Activated CD8-positive, alpha-beta T cell treated with anti-CD3 and anti-CD28 coated beads, Interleukin-2, amount 10 ng/mL, durations not matched to agents 7 days and 5 days (primary cell): ENCODE measurements at regions not wholly inside any gene's neighbourhood (a gene's known extent, or its start where the extent isn't known, plus 50 kb on each side); places are given as distances from the start of the nearest gene placed in this dataset.
"Not testable (repeated sequence)": the region's sequence is repeated elsewhere in the genome, so short reads cannot be mapped to it uniquely, and the experiment has no call there.

Source experiments
- ATAC-seq: fragments of 150-1000 bp; cut with Tn5 transposase; one replicate; pipeline ENCODE4 v1.10.0; 2021; ENCODE audit warnings: moderate library complexity
- CTCF ChIA-PET: fragments of 350-600 bp; sonication (Branson Sonifier 250); formaldehyde crosslinking; loops from one replicate; lab custom pipeline; 2021; ENCODE audit warnings: antibody characterized with exemption; lab: Charles Lee
- POLR2A ChIA-PET: fragments of 350-600 bp; sonication (Branson Sonifier 250); formaldehyde crosslinking; loops from one replicate; lab custom pipeline; 2021; ENCODE audit warnings: antibody characterized with exemption; lab: Charles Lee
- DNase-seq: peaks from one replicate; pipeline ENCODE4 v3.0.0-alpha.2; 2020
- H3K27ac Mint-ChIP-seq: one replicate; pipeline ENCODE4 v1.8.0; 2021; ENCODE audit warnings: mild to moderate bottlenecking, mixed read lengths
- H3K27me3 Mint-ChIP-seq: one replicate; pipeline ENCODE4 v1.8.0; 2021; ENCODE audit warnings: low read depth, mixed read lengths
- H3K36me3 Mint-ChIP-seq: one replicate; pipeline ENCODE4 v1.8.0; 2021; ENCODE audit warnings: low read depth, mixed read lengths
- H3K4me1 Mint-ChIP-seq: one replicate; pipeline ENCODE4 v1.8.0; 2021; ENCODE audit warnings: low read depth, mixed read lengths
- H3K4me3 Mint-ChIP-seq: one replicate; pipeline ENCODE4 v1.8.0; 2021; ENCODE audit warnings: mild to moderate bottlenecking, mixed read lengths
- H3K9me3 Mint-ChIP-seq: one replicate; pipeline ENCODE4 v1.8.0; 2022; ENCODE audit warnings: mixed read lengths; ENCODE audit not compliant: insufficient read depth

- DNase-seq (no peak), ATAC-seq (no peak)
- Mint-ChIP-seq H3K4me1 (no peaks in the 10 kb centered on the region), H3K4me3 (no peak overlapping the region), H3K9me3 (no peaks in the 10 kb centered on the region), H3K27ac (no peak overlapping the region), H3K36me3 (no peaks in the 10 kb centered on the region), H3K27me3 (no peaks in the 10 kb centered on the region)
- ChIA-PET POLR2A (no interaction called here), CTCF (interaction anchor here (2.3 kb wide), 1 partner anchor 485 kb away, joined by 6 read pairs; no protein-coding TSS in a partner anchor)
Observed at GRCh38 chr4:173991316-173991715, 292.2 kb downstream of the FBXO8 start.

DNA sequence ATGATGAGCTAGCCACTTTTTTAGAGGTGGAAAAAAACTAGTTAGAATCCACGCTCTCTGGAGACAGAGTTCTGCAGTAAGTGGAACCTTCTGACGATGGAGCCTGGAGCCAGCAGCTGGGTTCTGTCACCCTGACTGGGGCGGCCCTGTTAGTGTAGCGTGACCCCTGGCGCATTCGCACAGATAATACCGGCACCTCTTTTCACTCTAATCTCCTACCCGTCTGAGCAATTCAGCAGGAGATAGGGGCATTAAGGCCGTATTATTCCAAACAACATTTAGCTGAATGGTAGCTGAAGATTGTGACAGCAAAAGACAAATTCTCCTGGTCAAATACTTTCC lies 292.6 kb downstream of the FBXO8 start:
- Mint-ChIP-seq H3K27ac (no peak overlapping the region), H3K27me3 (no peaks in the 10 kb centered on the region), H3K4me1 (no peaks in the 10 kb centered on the region), H3K36me3 (no peaks in the 10 kb centered on the region), H3K9me3 (no peaks in the 10 kb centered on the region), H3K4me3 (no peak overlapping the region)
- POLR2A ChIA-PET = no interaction called here
- CTCF ChIA-PET = interaction anchor here (2.3 kb wide), 1 partner anchor 485 kb away, joined by 6 read pairs; no protein-coding TSS in a partner anchor
- DNase-seq (no peak), ATAC-seq (no peak)

DNA sequence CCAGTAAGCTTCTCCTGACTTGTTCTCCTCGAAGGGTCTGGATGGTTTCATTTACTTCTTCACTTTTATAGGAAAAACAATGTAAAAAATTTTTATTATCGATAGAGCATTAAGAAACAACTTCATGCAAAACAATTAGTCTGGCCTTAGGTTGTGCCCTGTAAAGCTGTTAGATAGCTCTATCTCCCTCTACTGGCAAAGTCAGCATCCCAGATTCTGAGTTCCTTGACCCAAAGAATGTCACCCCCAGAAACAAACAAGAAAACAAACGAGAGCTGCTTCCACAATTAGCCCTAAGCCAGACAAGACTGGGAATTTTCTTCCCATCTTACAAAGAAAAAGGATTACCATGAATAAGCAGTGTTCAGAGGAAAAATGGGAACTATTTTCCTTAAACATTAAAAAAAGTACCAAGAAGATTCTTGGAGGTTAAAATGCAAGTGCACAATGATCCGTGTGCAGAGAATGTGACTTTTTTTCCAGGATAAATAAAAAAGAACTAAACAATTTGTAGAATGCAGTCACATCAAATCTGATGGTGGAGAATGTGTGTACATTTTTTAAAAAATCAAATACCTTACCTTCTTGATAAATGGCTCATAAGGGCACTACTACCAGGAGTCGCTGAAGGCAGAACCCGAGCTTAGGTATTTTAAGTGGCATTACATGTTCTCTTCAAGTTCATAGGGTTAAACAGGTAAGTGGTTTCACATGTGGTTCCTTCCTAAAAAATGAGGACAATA lies 293.2 kb downstream of the FBXO8 start:
- ChIA-PET CTCF (interaction anchor here (0.7 to 2.3 kb wide), 2 partner anchors 11 to 484 kb away, joined by 3 to 6 read pairs; no protein-coding TSS in a partner anchor), POLR2A (no interaction called here)
- no peak overlapping the region for H3K4me3 Mint-ChIP-seq
- ATAC-seq (no peak), DNase-seq (no peak)
- H3K36me3 Mint-ChIP-seq = no peaks in the 10 kb centered on the region
- no peaks in the 10 kb centered on the region for H3K4me1 Mint-ChIP-seq
- H3K9me3 Mint-ChIP-seq = no peaks in the 10 kb centered on the region
- H3K27ac Mint-ChIP-seq = no peak overlapping the region
- no peaks in the 10 kb centered on the region for H3K27me3 Mint-ChIP-seq

DNA sequence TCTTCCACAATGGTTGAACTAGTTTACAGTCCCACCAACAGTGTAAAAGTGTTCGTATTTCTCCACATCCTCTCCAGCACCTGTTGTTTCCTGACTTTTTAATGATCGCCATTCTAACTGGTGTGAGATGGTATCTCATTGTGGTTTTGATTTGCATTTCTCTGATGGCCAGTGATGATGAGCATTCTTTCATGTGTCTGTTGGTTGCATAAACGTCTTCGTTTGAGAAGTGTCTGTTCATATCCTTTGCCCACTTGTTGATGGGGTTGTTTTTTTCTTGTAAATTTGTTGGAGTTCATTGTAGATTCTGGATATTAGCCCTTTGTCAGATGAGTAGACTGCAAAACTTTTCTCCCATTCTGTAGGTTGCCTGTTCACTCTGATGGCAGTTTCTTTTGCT lies 319.9 kb downstream of the FBXO8 start:
- H3K4me3 Mint-ChIP-seq, DNase-seq, H3K36me3 Mint-ChIP-seq, POLR2A ChIA-PET, H3K4me1 Mint-ChIP-seq, H3K9me3 Mint-ChIP-seq, CTCF ChIA-PET, ATAC-seq, H3K27me3 Mint-ChIP-seq, H3K27ac Mint-ChIP-seq: not testable (repeated sequence)

GRCh38 chr4:173960398-173960797 lies 323.1 kb downstream of the FBXO8 start:
- H3K4me1 Mint-ChIP-seq = no peaks in the 10 kb centered on the region
- H3K27me3 Mint-ChIP-seq = no peaks in the 10 kb centered on the region
- no peak overlapping the region for H3K4me3 Mint-ChIP-seq
- H3K9me3 Mint-ChIP-seq = no peaks in the 10 kb centered on the region
- no peak for ATAC-seq
- DNase-seq = no peak
- no peak overlapping the region for H3K27ac Mint-ChIP-seq
- CTCF ChIA-PET = no interaction called here
- H3K36me3 Mint-ChIP-seq = no peaks in the 10 kb centered on the region
- POLR2A ChIA-PET = no interaction called here

GRCh38 chr4:173958445-173958844 lies 325.0 kb downstream of the FBXO8 start:
- ATAC-seq = no peak
- H3K27ac Mint-ChIP-seq = no peak overlapping the region
- no peaks in the 10 kb centered on the region for H3K36me3 Mint-ChIP-seq

DNA sequence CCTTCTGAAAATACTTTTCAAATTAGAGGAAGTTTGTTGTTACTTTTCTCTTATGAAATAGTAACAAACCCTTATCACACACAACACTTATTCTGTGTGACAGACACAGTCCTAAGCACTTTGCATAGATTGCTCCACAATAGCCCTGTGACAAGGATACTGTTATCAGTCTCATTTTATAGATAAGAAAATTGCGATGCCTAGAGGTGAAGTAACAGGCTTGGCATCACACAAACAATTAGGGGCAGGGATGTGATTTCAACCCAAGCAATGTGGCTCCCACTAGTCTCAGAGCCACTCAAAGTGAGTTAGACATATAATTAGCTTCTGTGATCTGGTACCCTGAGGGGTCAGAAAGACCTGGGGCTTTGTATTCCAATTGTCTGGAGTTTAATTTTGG lies 339.9 kb downstream of the FBXO8 start:
- H3K36me3 Mint-ChIP-seq = no peaks in the 10 kb centered on the region
- no peaks in the 10 kb centered on the region for H3K9me3 Mint-ChIP-seq
- no peak overlapping the region for H3K27ac Mint-ChIP-seq
- no peaks in the 10 kb centered on the region for H3K27me3 Mint-ChIP-seq
- no peaks in the 10 kb centered on the region for H3K4me1 Mint-ChIP-seq
- ATAC-seq (no peak), DNase-seq (no peak)
- POLR2A ChIA-PET = no interaction called here
- CTCF ChIA-PET = no interaction called here
- H3K4me3 Mint-ChIP-seq = no peak overlapping the region

More at GRCh38 chr4:173958445-173958844, 325.0 kb downstream of the FBXO8 start:
- Mint-ChIP-seq H3K9me3 (no peaks in the 10 kb centered on the region), H3K27me3 (no peaks in the 10 kb centered on the region), H3K4me1 (no peaks in the 10 kb centered on the region), H3K4me3 (no peak overlapping the region)
- ChIA-PET POLR2A (no interaction called here), CTCF (no interaction called here)
- DNase-seq = no peak

GRCh38 chr4:173940146-173940545 lies 343.3 kb downstream of the FBXO8 start:
- H3K4me3 Mint-ChIP-seq = no peak overlapping the region
- POLR2A ChIA-PET = no interaction called here
- H3K27ac Mint-ChIP-seq = no peak overlapping the region
- H3K4me1 Mint-ChIP-seq = no peaks in the 10 kb centered on the region
- DNase-seq (no peak), ATAC-seq (no peak)
- CTCF ChIA-PET = no interaction called here
- H3K27me3 Mint-ChIP-seq = no peaks in the 10 kb centered on the region
- H3K9me3 Mint-ChIP-seq = no peaks in the 10 kb centered on the region
- H3K36me3 Mint-ChIP-seq = no peaks in the 10 kb centered on the region

GRCh38 chr4:173937631-173938270 lies 345.7 kb downstream of the FBXO8 start:
- H3K27ac Mint-ChIP-seq = no peak overlapping the region
- CTCF ChIA-PET = no interaction called here

GRCh38 chr4:173936861-173937260 lies 346.6 kb downstream of the FBXO8 start:
- Mint-ChIP-seq H3K9me3 (no peaks in the 10 kb centered on the region), H3K4me3 (no peak overlapping the region), H3K27ac (no peak overlapping the region), H3K4me1 (no peaks in the 10 kb centered on the region), H3K27me3 (no peaks in the 10 kb centered on the region), H3K36me3 (no peaks in the 10 kb centered on the region)
- ATAC-seq (no peak), DNase-seq (no peak)
- ChIA-PET POLR2A (no interaction called here), CTCF (no interaction called here)

More at GRCh38 chr4:173937631-173938270, 345.7 kb downstream of the FBXO8 start:
- POLR2A ChIA-PET = no interaction called here
- Mint-ChIP-seq H3K9me3 (no peaks in the 10 kb centered on the region), H3K4me3 (no peak overlapping the region), H3K36me3 (no peaks in the 10 kb centered on the region), H3K4me1 (no peaks in the 10 kb centered on the region), H3K27me3 (no peaks in the 10 kb centered on the region)
- no peak for DNase-seq
- no peak for ATAC-seq

DNA sequence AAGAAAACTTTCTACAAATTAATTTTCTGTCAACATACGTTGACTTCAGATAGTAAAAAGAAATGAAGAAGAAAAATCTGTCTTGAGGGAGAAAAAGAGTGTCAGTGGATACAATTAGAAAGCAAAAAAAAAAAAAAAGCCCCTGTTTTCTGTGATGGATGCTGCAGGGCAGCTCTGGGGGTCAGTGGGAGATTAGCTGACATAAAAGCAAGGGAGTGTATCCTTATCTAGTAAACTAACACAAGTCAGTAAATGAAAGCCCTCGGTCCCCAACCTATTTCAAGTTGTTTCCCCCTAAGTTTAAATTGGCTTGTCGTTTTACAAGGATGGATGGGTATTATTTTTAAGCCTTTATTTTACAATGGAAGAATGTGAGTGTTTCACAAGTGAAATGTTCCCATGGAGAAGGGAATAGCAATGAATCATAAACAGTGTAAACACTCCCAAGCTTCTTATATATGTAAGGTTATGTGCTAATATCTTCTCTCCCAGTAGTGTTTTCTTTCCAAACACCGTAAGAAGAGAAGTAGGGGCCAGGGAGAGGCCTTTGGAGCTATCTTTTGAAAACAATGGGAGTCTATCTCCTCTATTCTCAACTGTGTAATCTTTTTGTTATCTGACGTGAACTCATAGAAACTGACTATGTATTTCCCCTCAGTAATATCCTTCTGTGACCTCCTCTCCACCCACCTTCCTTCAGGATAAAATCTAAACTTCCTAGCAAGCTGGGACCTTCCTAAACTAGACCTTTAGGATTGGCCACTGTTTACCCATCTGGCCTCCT lies 347.7 kb downstream of the FBXO8 start:
- DNase-seq (no peak), ATAC-seq (no peak)
- no peak overlapping the region for H3K27ac Mint-ChIP-seq
- ChIA-PET CTCF (no interaction called here), POLR2A (no interaction called here)
- H3K36me3 Mint-ChIP-seq = no peaks in the 10 kb centered on the region
- no peak overlapping the region for H3K4me3 Mint-ChIP-seq
- no peaks in the 10 kb centered on the region for H3K4me1 Mint-ChIP-seq
- no peaks in the 10 kb centered on the region for H3K9me3 Mint-ChIP-seq
- no peaks in the 10 kb centered on the region for H3K27me3 Mint-ChIP-seq
